Esophagus (tissue), 2 donors: ENCODE measurements at regions not wholly inside any gene's neighbourhood (a gene's known extent, or its start where the extent isn't known, plus 50 kb on each side); places are given as distances from the start of the nearest gene placed in this dataset.
"Not testable (repeated sequence)": the region's sequence is repeated elsewhere in the genome, so short reads cannot be mapped to it uniquely, and the experiment has no call there.

ENCODE experiments used
- H3K27ac ChIP-seq, 2 donors: one replicate each; pipeline ENCODE4 v1.5.1; 2013; ENCODE audit warnings: low read depth in 2 of 2, mild to moderate bottlenecking in 2 of 2, inconsistent platforms in 1 of 2, low read length in 1 of 2, moderate library complexity in 1 of 2
- H3K27me3 ChIP-seq, 2 donors: one replicate each; pipeline ENCODE4 v1.6.1; 2013; ENCODE audit warnings: low read length in 2 of 2, control low read depth in 1 of 2, mild to moderate bottlenecking in 1 of 2; ENCODE audit not compliant: insufficient read depth in 2 of 2, control insufficient read depth in 1 of 2
- H3K36me3 ChIP-seq, 2 donors: one replicate each; pipeline ENCODE4 v1.6.1; 2013; ENCODE audit warnings: low read length in 1 of 2; ENCODE audit not compliant: control insufficient read depth in 2 of 2, insufficient read depth in 2 of 2
- H3K4me1 ChIP-seq, 2 donors: one replicate each; pipeline ENCODE4 v1.6.1; 2013; ENCODE audit warnings: low read length in 1 of 2; ENCODE audit not compliant: control insufficient read depth in 2 of 2, insufficient read depth in 2 of 2
- H3K4me3 ChIP-seq, 2 donors: one replicate each; pipeline ENCODE4 v1.5.1; 2013; ENCODE audit warnings: low read length in 2 of 2, mild to moderate bottlenecking in 2 of 2, low read depth in 1 of 2, moderate library complexity in 1 of 2
- H3K9me3 ChIP-seq, 2 donors: one replicate each; pipeline ENCODE4 v1.6.1; 2013; ENCODE audit warnings: mild to moderate bottlenecking in 2 of 2, low read depth in 1 of 2, low read length in 1 of 2, moderate library complexity in 1 of 2; ENCODE audit not compliant: control insufficient read depth in 2 of 2, insufficient read depth in 1 of 2
- WGBS, 2 donors: extraction: QIAGEN DNeasy Blood & Tissue Kit; methylation state at CpG; one replicate each; pipeline ENCODE4 v1.1.7; 2013; 5-methylcytosine and 5-hydroxymethylcytosine counted together
- donor health status: healthy with polysubstance abuse.
- donor health status: Bipolar disorder and iron deficiency.

- WGBS, 2 donors = 87 to 89% methylated on average over 29 of the region's 29 CpGs
- peaks cover 0 to 2% of the 10 kb centered on the region in 2 donors for H3K36me3 ChIP-seq
These were observed 531.5 kb downstream of the STK39 start for GRCh38 chr2:167715932-167716331.

GRCh38 chr2:167715498-167715897, 531.9 kb downstream of the STK39 start:
- not testable (repeated sequence) for H3K27ac ChIP-seq, H3K27me3 ChIP-seq, H3K4me3 ChIP-seq, H3K36me3 ChIP-seq, H3K4me1 ChIP-seq, H3K9me3 ChIP-seq
- WGBS, 2 donors = 82 to 91% methylated on average over 4 of the region's 4 CpGs

More at GRCh38 chr2:167715932-167716331, 531.5 kb downstream of the STK39 start:
- H3K9me3 ChIP-seq = no peaks in the 10 kb centered on the region
- H3K4me1 ChIP-seq = no peaks in the 10 kb centered on the region
- H3K4me3 ChIP-seq = no peak overlapping the region
- no peaks in the 10 kb centered on the region for H3K27me3 ChIP-seq
- no peak overlapping the region for H3K27ac ChIP-seq

- no peak overlapping the region for H3K27ac ChIP-seq
- no peaks in the 10 kb centered on the region for H3K4me1 ChIP-seq
- no peak overlapping the region for H3K4me3 ChIP-seq
- H3K27me3 ChIP-seq = no peaks in the 10 kb centered on the region
- 57 to 71% methylated on average over 1 of the region's 1 CpG for WGBS, 2 donors
- peaks cover 0 to 2% of the 10 kb centered on the region in 2 donors for H3K36me3 ChIP-seq
- H3K9me3 ChIP-seq = no peaks in the 10 kb centered on the region
These were observed 535.1 kb downstream of the STK39 start for GRCh38 chr2:167712275-167712674.

GRCh38 chr2:167708998-167709397, 538.4 kb downstream of the STK39 start:
- H3K9me3 ChIP-seq = no peaks in the 10 kb centered on the region
- no peaks in the 10 kb centered on the region for H3K27me3 ChIP-seq
- H3K4me1 ChIP-seq = no peaks in the 10 kb centered on the region
- no peak overlapping the region for H3K4me3 ChIP-seq
- peaks cover 0 to 2% of the 10 kb centered on the region in 2 donors for H3K36me3 ChIP-seq
- H3K27ac ChIP-seq = no peak overlapping the region

GRCh38 chr2:167706800-167707199, 540.6 kb downstream of the STK39 start:
- H3K4me3 ChIP-seq = no peak overlapping the region
- no peaks in the 10 kb centered on the region for H3K27me3 ChIP-seq
- WGBS, 2 donors = 43 to 49% methylated on average over 2 of the region's 2 CpGs
- H3K9me3 ChIP-seq = no peaks in the 10 kb centered on the region
- H3K27ac ChIP-seq = no peak overlapping the region
- H3K36me3 ChIP-seq = no peaks in the 10 kb centered on the region
- no peaks in the 10 kb centered on the region for H3K4me1 ChIP-seq

- no peak overlapping the region for H3K27ac ChIP-seq
- WGBS, 2 donors = 75 to 81% methylated on average over 3 of the region's 3 CpGs
- no peaks in the 10 kb centered on the region for H3K36me3 ChIP-seq
- H3K27me3 ChIP-seq = no peaks in the 10 kb centered on the region
- no peaks in the 10 kb centered on the region for H3K4me1 ChIP-seq
- no peak overlapping the region for H3K4me3 ChIP-seq
- H3K9me3 ChIP-seq = peaks cover 0 to 2% of the 10 kb centered on the region in 2 donors
These were observed 544.0 kb downstream of the STK39 start for GRCh38 chr2:167703441-167703840.

- Histone ChIP-seq H3K4me1 (no peaks in the 10 kb centered on the region), H3K36me3 (no peaks in the 10 kb centered on the region), H3K27ac (no peak overlapping the region), H3K4me3 (no peak overlapping the region), H3K27me3 (no peaks in the 10 kb centered on the region), H3K9me3 (peaks cover 0 to 2% of the 10 kb centered on the region in 2 donors)
- whole genome bisulfite sequencing, 2 donors = 96 to 97% methylated on average over 1 of the region's 1 CpG
These were observed 545.2 kb downstream of the STK39 start for GRCh38 chr2:167702227-167702626.

- 56 to 63% methylated on average over 4 of the region's 4 CpGs for WGBS, 2 donors
- no peak overlapping the region for H3K27ac ChIP-seq
- peaks cover 0 to 2% of the 10 kb centered on the region in 2 donors for H3K9me3 ChIP-seq
- H3K4me1 ChIP-seq = no peaks in the 10 kb centered on the region
- no peaks in the 10 kb centered on the region for H3K27me3 ChIP-seq
- no peak overlapping the region for H3K4me3 ChIP-seq
- H3K36me3 ChIP-seq = no peaks in the 10 kb centered on the region
These were observed 545.7 kb downstream of the STK39 start for GRCh38 chr2:167701651-167702050.

GRCh38 chr2:167697948-167698347, 549.4 kb downstream of the STK39 start:
- Histone ChIP-seq H3K36me3 (no peaks in the 10 kb centered on the region), H3K27me3 (no peaks in the 10 kb centered on the region), H3K4me3 (no peak overlapping the region), H3K9me3 (peaks cover 0 to 2% of the 10 kb centered on the region in 2 donors), H3K27ac (no peak overlapping the region), H3K4me1 (no peaks in the 10 kb centered on the region)
- 63 to 76% methylated on average over 2 of the region's 2 CpGs for WGBS, 2 donors

- Histone ChIP-seq H3K4me1 (no peaks in the 10 kb centered on the region), H3K4me3 (no peak overlapping the region), H3K27me3 (no peaks in the 10 kb centered on the region), H3K27ac (no peak overlapping the region), H3K9me3 (peaks cover 0 to 2% of the 10 kb centered on the region in 2 donors), H3K36me3 (no peaks in the 10 kb centered on the region)
- WGBS, 2 donors = 53 to 64% methylated on average over 1 of the region's 1 CpG
These were observed 550.2 kb downstream of the STK39 start for GRCh38 chr2:167697194-167697593.
